ENCODE measurements at regions not wholly inside any gene's neighbourhood (a gene's known extent, or its start where the extent isn't known, plus 50 kb on each side); places are given as distances from the start of the nearest gene placed in this dataset.

DNA sequence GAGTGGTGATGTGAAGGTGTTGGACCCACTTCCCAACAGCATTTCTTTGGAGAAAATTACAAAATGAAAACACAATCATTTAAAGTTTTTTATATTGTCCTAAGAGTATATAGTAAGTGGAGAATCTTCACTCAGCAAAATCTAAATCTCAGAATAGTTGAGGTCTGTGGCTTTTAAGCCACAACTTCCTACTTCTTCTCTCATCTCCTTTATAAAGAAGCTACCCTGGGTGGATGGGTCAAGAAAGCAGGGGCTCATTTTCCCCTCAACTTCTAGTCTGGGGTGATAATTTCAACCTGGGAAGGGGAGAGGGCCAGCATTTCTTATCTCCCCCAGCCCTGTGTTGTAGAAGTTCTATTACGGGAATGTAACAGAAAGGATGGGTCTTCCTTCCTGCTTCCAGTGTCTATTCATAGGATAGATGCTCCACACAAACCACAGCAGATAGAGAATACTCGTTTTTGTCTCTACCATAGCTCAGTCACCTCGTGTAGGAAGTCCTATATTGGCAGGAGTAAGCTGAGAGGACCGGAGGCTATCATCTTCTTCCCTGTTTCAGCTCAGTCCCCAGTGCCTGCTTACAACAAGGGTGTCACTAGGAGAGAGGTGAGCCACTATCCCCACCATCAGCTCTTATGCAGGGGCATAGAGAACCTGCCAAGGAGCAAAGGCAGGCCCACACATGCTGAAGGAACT is 341.5 kb downstream of the CASP12 start (continued):
- TF ChIP-seq, protein P1, sequence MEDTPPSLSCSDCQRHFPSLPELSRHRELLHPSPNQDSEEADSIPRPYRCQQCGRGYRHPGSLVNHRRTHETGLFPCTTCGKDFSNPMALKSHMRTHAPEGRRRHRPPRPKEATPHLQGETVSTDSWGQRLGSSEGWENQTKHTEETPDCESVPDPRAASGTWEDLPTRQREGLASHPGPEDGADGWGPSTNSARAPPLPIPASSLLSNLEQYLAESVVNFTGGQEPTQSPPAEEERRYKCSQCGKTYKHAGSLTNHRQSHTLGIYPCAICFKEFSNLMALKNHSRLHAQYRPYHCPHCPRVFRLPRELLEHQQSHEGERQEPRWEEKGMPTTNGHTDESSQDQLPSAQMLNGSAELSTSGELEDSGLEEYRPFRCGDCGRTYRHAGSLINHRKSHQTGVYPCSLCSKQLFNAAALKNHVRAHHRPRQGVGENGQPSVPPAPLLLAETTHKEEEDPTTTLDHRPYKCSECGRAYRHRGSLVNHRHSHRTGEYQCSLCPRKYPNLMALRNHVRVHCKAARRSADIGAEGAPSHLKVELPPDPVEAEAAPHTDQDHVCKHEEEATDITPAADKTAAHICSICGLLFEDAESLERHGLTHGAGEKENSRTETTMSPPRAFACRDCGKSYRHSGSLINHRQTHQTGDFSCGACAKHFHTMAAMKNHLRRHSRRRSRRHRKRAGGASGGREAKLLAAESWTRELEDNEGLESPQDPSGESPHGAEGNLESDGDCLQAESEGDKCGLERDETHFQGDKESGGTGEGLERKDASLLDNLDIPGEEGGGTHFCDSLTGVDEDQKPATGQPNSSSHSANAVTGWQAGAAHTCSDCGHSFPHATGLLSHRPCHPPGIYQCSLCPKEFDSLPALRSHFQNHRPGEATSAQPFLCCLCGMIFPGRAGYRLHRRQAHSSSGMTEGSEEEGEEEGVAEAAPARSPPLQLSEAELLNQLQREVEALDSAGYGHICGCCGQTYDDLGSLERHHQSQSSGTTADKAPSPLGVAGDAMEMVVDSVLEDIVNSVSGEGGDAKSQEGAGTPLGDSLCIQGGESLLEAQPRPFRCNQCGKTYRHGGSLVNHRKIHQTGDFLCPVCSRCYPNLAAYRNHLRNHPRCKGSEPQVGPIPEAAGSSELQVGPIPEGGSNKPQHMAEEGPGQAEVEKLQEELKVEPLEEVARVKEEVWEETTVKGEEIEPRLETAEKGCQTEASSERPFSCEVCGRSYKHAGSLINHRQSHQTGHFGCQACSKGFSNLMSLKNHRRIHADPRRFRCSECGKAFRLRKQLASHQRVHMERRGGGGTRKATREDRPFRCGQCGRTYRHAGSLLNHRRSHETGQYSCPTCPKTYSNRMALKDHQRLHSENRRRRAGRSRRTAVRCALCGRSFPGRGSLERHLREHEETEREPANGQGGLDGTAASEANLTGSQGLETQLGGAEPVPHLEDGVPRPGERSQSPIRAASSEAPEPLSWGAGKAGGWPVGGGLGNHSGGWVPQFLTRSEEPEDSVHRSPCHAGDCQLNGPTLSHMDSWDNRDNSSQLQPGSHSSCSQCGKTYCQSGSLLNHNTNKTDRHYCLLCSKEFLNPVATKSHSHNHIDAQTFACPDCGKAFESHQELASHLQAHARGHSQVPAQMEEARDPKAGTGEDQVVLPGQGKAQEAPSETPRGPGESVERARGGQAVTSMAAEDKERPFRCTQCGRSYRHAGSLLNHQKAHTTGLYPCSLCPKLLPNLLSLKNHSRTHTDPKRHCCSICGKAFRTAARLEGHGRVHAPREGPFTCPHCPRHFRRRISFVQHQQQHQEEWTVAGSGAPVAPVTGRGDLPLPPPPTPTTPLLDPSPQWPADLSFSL (CRISPR knock-in tag; IDR thresholded peaks at IDR 0.05), result no peak
- TF ChIP-seq, protein P2, sequence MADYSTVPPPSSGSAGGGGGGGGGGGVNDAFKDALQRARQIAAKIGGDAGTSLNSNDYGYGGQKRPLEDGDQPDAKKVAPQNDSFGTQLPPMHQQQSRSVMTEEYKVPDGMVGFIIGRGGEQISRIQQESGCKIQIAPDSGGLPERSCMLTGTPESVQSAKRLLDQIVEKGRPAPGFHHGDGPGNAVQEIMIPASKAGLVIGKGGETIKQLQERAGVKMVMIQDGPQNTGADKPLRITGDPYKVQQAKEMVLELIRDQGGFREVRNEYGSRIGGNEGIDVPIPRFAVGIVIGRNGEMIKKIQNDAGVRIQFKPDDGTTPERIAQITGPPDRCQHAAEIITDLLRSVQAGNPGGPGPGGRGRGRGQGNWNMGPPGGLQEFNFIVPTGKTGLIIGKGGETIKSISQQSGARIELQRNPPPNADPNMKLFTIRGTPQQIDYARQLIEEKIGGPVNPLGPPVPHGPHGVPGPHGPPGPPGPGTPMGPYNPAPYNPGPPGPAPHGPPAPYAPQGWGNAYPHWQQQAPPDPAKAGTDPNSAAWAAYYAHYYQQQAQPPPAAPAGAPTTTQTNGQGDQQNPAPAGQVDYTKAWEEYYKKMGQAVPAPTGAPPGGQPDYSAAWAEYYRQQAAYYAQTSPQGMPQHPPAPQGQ (CRISPR knock-in tag; IDR thresholded peaks at IDR 0.05; ENCODE audit: borderline replicate concordance), result no peak
- TF ChIP-seq ZNF816 (CRISPR knock-in tag; IDR thresholded peaks at IDR 0.05; ENCODE audit: borderline replicate concordance), result no peak
- no peak for TF ChIP-seq FOXK1 (CRISPR knock-in tag; IDR thresholded peaks at IDR 0.05; ENCODE audit: borderline replicate concordance, low read depth)
- TF ChIP-seq ZNF549 (CRISPR knock-in tag; IDR thresholded peaks at IDR 0.05), result no peak
- TF ChIP-seq, protein P3, sequence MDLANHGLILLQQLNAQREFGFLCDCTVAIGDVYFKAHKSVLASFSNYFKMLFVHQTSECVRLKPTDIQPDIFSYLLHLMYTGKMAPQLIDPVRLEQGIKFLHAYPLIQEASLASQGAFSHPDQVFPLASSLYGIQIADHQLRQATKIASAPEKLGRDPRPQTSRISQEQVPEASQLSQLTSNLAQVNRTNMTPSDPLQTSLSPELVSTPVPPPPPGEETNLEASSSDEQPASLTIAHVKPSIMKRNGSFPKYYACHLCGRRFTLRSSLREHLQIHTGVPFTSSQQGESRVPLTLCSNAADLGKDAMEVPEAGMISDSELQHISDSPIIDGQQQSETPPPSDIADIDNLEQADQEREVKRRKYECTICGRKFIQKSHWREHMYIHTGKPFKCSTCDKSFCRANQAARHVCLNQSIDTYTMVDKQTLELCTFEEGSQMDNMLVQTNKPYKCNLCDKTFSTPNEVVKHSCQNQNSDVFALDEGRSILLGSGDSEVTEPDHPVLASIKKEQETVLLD (CRISPR knock-in tag; IDR thresholded peaks at IDR 0.05; ENCODE audit: low read depth), result no peak
- no peak for TF ChIP-seq SIN3B (IDR thresholded peaks at IDR 0.05; ENCODE audit: low read length)
- no peak for TF ChIP-seq MTF2 (CRISPR knock-in tag; IDR thresholded peaks at IDR 0.05; ENCODE audit: borderline replicate concordance)
